GM20000 (cell line): ENCODE measurements at regions not wholly inside any gene's neighbourhood (a gene's known extent, or its start where the extent isn't known, plus 50 kb on each side); places are given as distances from the start of the nearest gene placed in this dataset.
"Not testable (repeated sequence)": the region's sequence is repeated elsewhere in the genome, so short reads cannot be mapped to it uniquely, and the experiment has no call there.

Experiments
- DNase-seq: peaks from one replicate; pipeline ENCODE4 v3.0.0; 2012; ENCODE audit warnings: low spot score
- TF ChIP-seq, protein P1 (sequence below): IDR thresholded peaks from 2 replicates; pipeline ENCODE4 v1.5.1; 2012; ENCODE audit warnings: mild to moderate bottlenecking, control low read depth; ENCODE audit errors: extremely low read depth, missing control alignments

DNA sequence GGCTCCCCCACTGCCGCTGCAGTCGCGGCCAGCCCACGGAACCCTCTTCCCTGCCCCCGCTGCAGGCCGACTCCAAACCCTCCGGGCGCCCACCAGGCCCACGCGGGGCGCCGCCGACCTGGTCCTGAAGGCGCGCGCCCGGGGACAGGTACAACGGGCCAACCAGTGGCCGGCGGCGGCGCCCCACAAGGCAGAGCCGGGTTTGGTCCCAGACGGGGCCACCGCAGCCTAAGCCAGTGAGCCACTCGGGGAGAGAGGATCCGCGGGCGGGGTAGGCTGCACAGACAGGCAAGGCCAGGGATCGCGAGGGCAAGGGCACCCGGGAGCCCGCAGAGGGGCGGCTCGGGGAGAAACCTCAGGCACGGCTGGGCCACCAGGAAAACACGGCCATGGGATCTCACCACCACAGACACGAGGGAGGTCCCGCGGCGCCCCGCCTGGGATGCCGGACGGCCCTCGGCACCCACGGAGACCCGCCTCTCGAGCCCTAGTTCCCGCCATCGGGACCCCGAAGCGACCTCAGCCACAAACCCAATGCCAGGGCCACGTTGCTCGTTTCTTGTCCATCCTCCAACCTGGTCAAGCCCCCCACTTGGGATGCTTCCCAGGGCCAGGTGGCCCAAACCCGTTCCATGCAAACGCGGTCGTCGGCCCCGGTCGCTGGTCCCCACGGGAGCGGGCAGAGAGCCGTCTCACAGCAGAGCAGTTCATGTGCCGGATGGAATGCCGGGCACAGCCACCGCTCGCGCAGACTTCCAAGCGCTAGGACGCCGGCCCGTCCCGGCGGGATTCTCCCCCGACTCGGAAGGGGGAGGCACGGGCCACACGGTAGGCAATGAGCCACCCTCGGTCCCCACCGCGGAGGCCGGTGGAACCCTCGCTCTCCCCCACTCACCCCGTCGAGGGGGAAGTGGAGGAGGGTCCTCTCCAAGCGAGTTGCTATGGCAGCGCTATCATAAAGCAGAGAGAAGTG is 1956.6 kb upstream of the DEFB115 start:
- TF ChIP-seq, protein P1, sequence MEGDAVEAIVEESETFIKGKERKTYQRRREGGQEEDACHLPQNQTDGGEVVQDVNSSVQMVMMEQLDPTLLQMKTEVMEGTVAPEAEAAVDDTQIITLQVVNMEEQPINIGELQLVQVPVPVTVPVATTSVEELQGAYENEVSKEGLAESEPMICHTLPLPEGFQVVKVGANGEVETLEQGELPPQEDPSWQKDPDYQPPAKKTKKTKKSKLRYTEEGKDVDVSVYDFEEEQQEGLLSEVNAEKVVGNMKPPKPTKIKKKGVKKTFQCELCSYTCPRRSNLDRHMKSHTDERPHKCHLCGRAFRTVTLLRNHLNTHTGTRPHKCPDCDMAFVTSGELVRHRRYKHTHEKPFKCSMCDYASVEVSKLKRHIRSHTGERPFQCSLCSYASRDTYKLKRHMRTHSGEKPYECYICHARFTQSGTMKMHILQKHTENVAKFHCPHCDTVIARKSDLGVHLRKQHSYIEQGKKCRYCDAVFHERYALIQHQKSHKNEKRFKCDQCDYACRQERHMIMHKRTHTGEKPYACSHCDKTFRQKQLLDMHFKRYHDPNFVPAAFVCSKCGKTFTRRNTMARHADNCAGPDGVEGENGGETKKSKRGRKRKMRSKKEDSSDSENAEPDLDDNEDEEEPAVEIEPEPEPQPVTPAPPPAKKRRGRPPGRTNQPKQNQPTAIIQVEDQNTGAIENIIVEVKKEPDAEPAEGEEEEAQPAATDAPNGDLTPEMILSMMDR: no peak
- no peak for DNase-seq

DNA sequence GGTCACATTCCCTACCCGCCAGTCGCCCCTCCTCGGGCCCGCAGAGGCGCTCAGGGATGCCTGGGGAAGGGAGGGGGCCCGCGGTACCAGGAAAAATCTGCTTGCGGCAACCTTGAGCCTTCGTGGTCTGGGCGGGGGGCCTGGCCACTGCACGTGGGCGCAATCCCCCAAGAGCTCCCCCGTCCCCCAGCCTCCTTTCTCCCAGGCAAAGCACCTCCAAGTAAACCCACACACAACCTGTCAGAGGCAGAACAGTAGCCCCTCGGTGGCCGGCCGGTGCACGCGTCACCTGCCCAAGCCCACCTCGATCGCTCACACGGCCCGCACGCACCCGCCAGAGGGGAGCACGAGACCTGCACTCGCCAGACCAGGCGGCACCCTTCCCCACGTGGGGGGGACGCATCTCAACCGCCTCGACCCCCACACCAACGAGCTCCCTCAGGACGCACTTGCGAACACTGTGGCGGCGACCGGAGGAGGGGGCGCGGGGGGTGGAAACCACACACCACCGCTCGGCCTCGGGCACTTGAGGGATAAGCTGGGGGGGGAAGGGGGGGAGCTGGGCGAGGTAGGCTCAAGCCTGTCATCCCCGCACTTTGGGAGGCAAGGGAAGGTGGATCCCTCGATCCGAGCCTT is 1955.7 kb upstream of the DEFB115 start:
- TF ChIP-seq, protein P1: no peak
- DNase-seq: no peak

DNA sequence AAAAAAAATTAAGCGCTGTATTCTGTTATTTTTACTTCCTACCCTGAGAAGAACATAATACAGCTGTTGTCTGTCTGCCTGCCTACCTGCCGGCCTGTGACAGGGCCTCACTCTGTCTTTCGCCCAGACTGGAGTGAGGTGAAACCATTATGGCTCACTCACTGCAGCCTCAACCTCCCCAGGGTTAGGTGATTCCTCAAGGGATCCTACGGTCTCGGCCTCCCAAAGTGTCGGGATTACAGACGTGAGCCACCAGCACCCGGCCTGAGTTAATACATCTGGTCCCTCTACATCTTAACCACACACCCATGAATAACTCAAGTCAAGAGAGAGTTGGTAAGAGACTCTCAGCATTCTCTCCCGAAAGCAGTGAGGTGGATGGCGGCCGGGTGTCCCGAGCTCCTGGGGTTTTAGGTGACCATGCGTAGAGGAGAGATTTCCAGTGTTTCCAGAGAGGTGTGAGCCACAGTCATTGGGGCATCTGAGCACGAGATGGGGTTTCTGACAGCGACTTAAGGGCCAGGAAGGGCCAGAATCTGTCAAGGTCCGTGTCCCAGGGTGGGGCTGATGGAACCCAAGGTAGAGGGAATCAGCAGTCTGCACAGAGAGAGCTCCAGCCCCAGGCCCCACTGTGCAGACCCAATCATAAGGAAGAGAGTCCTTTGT is 1954.4 kb upstream of the DEFB115 start:
- DNase-seq: no peak
- TF ChIP-seq, protein P1: no peak

DNA sequence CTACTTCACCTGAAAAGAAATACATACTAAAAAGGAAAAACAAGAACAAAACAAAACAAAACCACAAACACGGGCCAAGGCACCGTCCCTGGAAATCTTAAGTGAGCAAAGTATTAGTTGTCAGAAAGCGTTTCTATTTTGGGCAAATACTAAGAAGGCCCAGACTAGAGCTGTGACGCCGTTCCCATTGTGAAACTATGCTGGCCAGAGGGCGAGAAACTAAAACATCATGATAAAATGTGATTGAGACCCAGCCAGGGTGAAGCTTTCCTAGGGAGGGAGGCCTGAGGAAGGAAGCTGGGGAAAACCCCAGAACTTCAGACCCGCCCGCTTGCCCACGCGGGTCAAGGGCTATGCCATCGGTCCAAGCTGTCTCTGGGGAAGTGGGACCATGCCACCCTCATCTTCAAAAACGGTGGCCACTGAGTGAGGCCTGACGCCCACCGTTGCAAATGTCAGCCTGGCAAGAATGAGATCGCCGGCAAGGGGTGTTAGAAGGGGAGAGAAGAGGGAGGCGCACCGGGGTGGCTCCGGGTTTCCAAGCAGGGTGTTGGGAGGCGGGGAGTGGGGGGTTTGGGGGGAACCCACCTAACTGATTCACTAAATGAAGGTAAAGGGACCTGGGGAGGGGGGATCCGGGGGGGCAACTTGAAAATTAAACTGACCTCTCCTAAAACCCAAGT is 1950.9 kb upstream of the DEFB115 start:
- DNase-seq: no peak
- TF ChIP-seq, protein P1: no peak

DNA sequence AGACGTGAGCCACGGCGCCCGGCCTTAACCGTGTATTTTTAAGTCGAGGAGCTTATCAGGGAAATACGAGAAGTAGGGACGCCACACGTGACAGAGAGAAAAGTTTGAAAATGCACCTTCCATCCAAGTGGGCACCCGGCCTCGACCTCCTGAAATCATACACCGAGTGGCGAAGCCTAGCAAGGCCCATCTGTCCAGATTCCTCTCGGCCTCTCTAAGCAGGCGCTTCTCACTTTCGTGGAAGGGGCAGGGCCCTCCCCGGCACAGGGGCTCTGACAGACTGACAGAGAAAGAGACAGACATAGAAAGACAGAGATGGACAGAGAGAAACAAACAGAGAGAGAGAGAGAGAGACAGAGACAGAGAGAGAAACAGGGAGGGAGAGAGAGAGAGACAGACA is 1950.0 kb upstream of the DEFB115 start:
- DNase-seq: not testable (repeated sequence)

DNA sequence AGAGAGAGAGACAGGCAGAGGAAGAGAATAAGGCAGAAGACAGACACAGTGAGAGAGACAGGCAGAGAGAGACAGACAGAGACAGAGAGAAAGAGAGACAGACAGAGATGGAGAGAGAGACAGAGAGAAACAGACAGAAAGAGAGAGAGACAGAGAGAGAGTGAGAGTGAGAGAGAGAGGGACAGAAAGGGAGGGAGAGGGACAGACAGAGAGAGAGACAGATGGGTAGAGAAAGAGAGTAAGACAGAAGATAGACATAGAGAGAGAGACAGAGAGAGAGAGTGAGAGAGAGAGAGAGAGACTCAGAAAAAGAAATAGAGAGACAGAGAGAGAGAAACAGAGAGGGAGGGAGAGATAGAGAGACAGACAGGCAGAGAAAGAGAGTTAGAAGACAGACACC is 1948.5 kb upstream of the DEFB115 start:
- DNase-seq: not testable (repeated sequence)

DNA sequence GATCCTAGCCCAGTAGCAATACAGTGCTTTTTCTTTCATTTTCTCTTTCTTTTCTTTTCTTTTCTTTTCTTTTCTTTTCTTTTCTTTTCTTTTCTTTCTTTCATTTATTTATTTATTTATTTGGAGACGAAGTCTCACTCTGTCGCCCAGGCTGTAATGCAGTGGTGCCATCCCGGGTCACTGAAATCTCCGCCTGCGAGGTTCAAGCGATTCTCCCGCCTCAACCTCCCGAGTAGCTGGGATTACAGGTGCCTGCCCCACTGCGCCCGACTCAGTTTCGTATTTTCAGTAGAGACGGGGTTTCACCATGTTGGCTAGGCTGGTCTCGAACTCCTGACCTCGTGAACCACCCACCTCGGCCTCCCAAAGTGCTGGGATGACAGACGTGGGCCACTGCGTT is 1948.0 kb upstream of the DEFB115 start:
- not testable (repeated sequence) for DNase-seq

DNA sequence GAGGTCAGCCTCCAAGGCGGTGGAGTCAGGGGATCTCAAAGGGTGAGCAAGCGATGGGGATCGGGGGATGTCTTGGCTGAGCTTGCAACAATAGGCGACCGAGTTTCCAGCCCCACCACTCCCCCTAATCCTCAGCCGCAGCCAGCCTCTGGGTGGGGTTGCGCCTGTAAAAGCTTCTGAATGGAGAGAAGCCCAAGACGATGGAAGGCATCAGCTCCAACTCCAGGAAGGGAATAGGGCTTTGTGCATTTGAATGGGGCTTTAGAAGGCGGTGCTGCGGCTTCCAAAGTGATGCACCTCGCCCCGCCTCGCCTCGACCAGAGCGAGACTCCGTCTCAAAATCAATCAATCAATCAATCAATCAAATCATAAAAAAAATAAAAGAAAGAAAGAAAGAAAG is 1946.4 kb upstream of the DEFB115 start:
- not testable (repeated sequence) for DNase-seq

DNA sequence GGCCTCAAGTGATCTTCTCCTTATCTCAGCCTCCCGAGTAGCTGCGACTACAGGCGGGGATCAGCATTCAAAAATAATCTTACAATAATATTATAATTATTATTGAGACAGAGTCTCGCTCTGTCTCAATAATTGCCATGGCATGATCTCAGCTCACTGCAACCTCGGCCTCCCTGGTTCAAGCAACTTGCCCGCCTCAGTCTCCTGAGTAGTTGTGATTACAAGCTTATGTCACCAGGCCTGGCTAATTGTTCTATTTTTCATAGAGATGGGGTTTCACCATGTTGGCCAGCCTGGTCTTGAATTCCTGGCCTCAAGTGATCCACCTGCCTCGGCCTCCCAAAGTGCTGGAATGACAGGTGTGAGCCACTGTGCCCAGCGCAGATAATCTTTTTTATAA is 1944.8 kb upstream of the DEFB115 start:
- not testable (repeated sequence) for DNase-seq
